SK-N-SH (cell line): ENCODE measurements at regions not wholly inside any gene's neighbourhood (a gene's known extent, or its start where the extent isn't known, plus 50 kb on each side); places are given as distances from the start of the nearest gene placed in this dataset.

Source experiments
- ELF1 ChIP-seq: IDR thresholded peaks from 2 replicates; pipeline ENCODE4 v1.4.0; 2012
- EP300 ChIP-seq, 2 experiments: IDR thresholded peaks; 2 replicates each; pipeline versions ENCODE4 v1.4.0 to v1.6.1; 2012; ENCODE audit warnings: borderline replicate concordance in 1 of 2, low read depth in 1 of 2, low read length in 1 of 2
- FOXJ3 ChIP-seq: sonication (generic); formaldehyde crosslinking; IDR thresholded peaks from 2 replicates; pipeline ENCODE4 v1.5.1; 2020; ENCODE audit warnings: mild to moderate bottlenecking, missing genetic modification reagents
- POLR2AphosphoS5 ChIP-seq: IDR thresholded peaks from 2 replicates; pipeline ENCODE4 v1.6.1; 2012; ENCODE audit warnings: low read depth, low read length
- RFX5 ChIP-seq: IDR thresholded peaks from 2 replicates; pipeline ENCODE4 v1.6.1; 2012; ENCODE audit warnings: mild to moderate bottlenecking, improper control_type of control experiment, low read length
- YY1 ChIP-seq: IDR thresholded peaks from 2 replicates; pipeline ENCODE4 v1.4.0; 2012; ENCODE audit warnings: low read depth, mild to moderate bottlenecking
- TF ChIP-seq, protein P1 (sequence below): fragments of 200-600 bp; sonication (generic); IDR thresholded peaks from 2 replicates; pipeline ENCODE4 v1.6.1; 2017; ENCODE audit warnings: antibody characterized with exemption, mild to moderate bottlenecking, moderate library complexity
- TF ChIP-seq, protein P2 (sequence below): IDR thresholded peaks from 2 replicates; pipeline ENCODE4 v1.4.0; 2012; ENCODE audit warnings: low read depth, borderline replicate concordance
- TF ChIP-seq, protein P3 (sequence below): IDR thresholded peaks from 2 replicates; pipeline ENCODE4 v1.4.0; 2012; ENCODE audit warnings: low read depth

DNA sequence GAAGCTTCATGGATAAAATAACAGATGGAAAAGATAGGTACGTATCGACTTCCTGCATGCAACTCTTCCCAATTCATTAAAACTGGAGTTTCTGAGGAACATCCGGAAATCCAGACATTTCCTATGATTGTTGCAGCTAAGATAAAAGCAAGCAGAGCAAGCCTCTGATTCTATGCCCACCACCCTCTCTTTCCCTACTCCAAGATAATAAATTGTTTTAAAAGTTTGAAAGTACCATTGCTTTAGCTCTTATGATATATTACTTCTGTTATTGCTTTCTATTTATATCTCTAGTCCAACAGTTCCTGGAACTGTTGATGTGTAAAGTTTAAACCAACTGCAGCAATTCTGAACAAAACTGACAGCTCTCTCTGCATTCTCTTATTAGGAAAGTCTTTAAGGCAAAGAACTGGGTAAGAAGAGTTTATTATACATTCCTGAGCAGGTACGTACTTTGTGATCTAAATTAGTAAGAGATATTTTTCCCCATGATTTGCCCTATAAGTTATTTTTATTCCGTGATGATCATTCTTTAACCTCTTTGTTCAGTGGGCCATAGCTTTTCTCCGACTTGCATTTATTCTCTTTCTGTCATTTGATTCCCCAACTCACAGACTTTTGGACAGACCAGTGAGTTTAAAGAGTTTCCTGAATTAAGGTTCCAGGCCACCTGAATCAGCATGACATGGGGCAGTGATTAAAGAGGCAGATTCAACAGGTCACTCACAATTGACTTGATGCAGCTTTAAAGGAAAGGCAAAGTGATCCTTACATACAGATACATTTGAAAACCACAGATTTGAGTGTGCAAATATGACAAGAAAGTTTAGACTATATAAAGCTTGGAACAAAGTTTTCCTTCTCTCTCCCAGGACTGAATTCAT, 94.2 kb upstream of the THRB start:
- TF ChIP-seq, protein P1, sequence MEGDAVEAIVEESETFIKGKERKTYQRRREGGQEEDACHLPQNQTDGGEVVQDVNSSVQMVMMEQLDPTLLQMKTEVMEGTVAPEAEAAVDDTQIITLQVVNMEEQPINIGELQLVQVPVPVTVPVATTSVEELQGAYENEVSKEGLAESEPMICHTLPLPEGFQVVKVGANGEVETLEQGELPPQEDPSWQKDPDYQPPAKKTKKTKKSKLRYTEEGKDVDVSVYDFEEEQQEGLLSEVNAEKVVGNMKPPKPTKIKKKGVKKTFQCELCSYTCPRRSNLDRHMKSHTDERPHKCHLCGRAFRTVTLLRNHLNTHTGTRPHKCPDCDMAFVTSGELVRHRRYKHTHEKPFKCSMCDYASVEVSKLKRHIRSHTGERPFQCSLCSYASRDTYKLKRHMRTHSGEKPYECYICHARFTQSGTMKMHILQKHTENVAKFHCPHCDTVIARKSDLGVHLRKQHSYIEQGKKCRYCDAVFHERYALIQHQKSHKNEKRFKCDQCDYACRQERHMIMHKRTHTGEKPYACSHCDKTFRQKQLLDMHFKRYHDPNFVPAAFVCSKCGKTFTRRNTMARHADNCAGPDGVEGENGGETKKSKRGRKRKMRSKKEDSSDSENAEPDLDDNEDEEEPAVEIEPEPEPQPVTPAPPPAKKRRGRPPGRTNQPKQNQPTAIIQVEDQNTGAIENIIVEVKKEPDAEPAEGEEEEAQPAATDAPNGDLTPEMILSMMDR: no peak
- TF ChIP-seq, protein P2, sequence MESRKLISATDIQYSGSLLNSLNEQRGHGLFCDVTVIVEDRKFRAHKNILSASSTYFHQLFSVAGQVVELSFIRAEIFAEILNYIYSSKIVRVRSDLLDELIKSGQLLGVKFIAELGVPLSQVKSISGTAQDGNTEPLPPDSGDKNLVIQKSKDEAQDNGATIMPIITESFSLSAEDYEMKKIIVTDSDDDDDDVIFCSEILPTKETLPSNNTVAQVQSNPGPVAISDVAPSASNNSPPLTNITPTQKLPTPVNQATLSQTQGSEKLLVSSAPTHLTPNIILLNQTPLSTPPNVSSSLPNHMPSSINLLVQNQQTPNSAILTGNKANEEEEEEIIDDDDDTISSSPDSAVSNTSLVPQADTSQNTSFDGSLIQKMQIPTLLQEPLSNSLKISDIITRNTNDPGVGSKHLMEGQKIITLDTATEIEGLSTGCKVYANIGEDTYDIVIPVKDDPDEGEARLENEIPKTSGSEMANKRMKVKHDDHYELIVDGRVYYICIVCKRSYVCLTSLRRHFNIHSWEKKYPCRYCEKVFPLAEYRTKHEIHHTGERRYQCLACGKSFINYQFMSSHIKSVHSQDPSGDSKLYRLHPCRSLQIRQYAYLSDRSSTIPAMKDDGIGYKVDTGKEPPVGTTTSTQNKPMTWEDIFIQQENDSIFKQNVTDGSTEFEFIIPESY: no peak
- no peak for TF ChIP-seq EP300 (IDR thresholded peaks at IDR 0.05; ENCODE audit: borderline replicate concordance in 1 of 2, low read depth in 1 of 2, low read length in 1 of 2)
- no peak for TF ChIP-seq YY1
- TF ChIP-seq RFX5: no peak
- TF ChIP-seq, protein P3, sequence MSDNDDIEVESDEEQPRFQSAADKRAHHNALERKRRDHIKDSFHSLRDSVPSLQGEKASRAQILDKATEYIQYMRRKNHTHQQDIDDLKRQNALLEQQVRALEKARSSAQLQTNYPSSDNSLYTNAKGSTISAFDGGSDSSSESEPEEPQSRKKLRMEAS: no peak
- no peak for TF ChIP-seq FOXJ3 (CRISPR knock-in tag)
- no peak for TF ChIP-seq POLR2AphosphoS5
- TF ChIP-seq ELF1: no peak
